HEK293 (cell line): ENCODE measurements at regions not wholly inside any gene's neighbourhood (a gene's known extent, or its start where the extent isn't known, plus 50 kb on each side); places are given as distances from the start of the nearest gene placed in this dataset.

ENCODE experiments used
- CTCF ChIA-PET: fragments of 350-600 bp; formaldehyde crosslinking; extraction: SDS; loops from one replicate; lab custom pipeline; 2021; ENCODE audit warnings: antibody characterized with exemption; lab: Yijun Ruan, JAX
- POLR2A ChIA-PET: fragments of 300-600 bp; formaldehyde crosslinking; extraction: SDS; loops from one replicate; lab custom pipeline; 2020; ENCODE audit warnings: antibody characterized with exemption, inconsistent platforms; lab: Yijun Ruan, JAX
- H3K27ac ChIP-seq: fragments of 200-500 bp; sonication (Bioruptor generic); 2 replicates; pipeline ENCODE4 v1.5.1; 2014; ENCODE audit warnings: low read depth, low read length, control low read depth, inconsistent platforms; ENCODE audit errors: extremely low read depth
- H3K36me3 ChIP-seq, 2 experiments: fragments of 200-500 bp in 1 of 2; sonication (Bioruptor generic) in 1 of 2; 1 replicate in 1 of 2; 2 replicates in 1 of 2; pipeline ENCODE4 v1.5.1; 2014 to 2017; ENCODE audit warnings: inconsistent platforms in 2 of 2, low read length in 2 of 2; ENCODE audit not compliant: control insufficient read depth in 2 of 2, insufficient read depth in 1 of 2
- H3K4me1 ChIP-seq: fragments of 200-500 bp; sonication (Bioruptor generic); 2 replicates; pipeline ENCODE4 v1.5.1; 2014; ENCODE audit warnings: mild to moderate bottlenecking, low read length, inconsistent platforms; ENCODE audit not compliant: control insufficient read depth, insufficient read depth
- H3K4me3 ChIP-seq: 2 replicates; pipeline ENCODE4 v1.5.1; 2011; ENCODE audit warnings: low read depth, mild to moderate bottlenecking, control low read depth, low read length, moderate library complexity
- H3K9me3 ChIP-seq: fragments of 200-500 bp; sonication (Bioruptor generic); 2 replicates; pipeline ENCODE4 v1.5.1; 2014; ENCODE audit warnings: low read depth, low read length, inconsistent platforms; ENCODE audit not compliant: control insufficient read depth, insufficient read depth
- BCL6B ChIP-seq: fragments of 450-650 bp; formaldehyde crosslinking; IDR thresholded peaks from 2 replicates; pipeline ENCODE4 v1.5.1; 2017; ENCODE audit warnings: missing biosample characterization, missing genetic modification characterization
- GLIS1 ChIP-seq: fragments of 450-650 bp; formaldehyde crosslinking; IDR thresholded peaks from 2 replicates; pipeline ENCODE4 v1.5.1; 2016; ENCODE audit warnings: missing biosample characterization, missing genetic modification characterization
- KLF10 ChIP-seq: fragments of 450-650 bp; IDR thresholded peaks from 2 replicates; pipeline ENCODE4 v1.5.1; 2018; ENCODE audit warnings: missing biosample characterization, mild to moderate bottlenecking, missing genetic modification characterization
- KLF7 ChIP-seq: fragments of 450-650 bp; formaldehyde crosslinking; IDR thresholded peaks from 2 replicates; pipeline ENCODE4 v1.5.1; 2016; ENCODE audit warnings: missing biosample characterization, missing genetic modification characterization, borderline replicate concordance
- PRDM1 ChIP-seq: fragments of 450-650 bp; formaldehyde crosslinking; IDR thresholded peaks from 2 replicates; pipeline ENCODE4; 2016; ENCODE audit warnings: missing biosample characterization, missing genetic modification characterization
- WT1 ChIP-seq: fragments of 450-650 bp; formaldehyde crosslinking; IDR thresholded peaks from 2 replicates; pipeline ENCODE4 v1.5.1; 2016; ENCODE audit warnings: missing biosample characterization, missing genetic modification characterization
- ZBTB10 ChIP-seq: fragments of 450-650 bp; formaldehyde crosslinking; IDR thresholded peaks from 2 replicates; pipeline ENCODE4 v1.5.1; 2016; ENCODE audit warnings: missing biosample characterization, missing genetic modification characterization
- ZNF132 ChIP-seq: fragments of 450-650 bp; formaldehyde crosslinking; IDR thresholded peaks from 2 replicates; pipeline ENCODE4 v1.5.1; 2017; ENCODE audit warnings: missing biosample characterization, missing genetic modification characterization, borderline replicate concordance
- ZNF146 ChIP-seq: fragments of 450-650 bp; formaldehyde crosslinking; IDR thresholded peaks from 2 replicates; pipeline ENCODE4 v1.5.1; 2016; ENCODE audit warnings: missing biosample characterization, missing genetic modification characterization
- ZNF341 ChIP-seq: fragments of 450-650 bp; formaldehyde crosslinking; IDR thresholded peaks from 2 replicates; pipeline ENCODE4; 2016; ENCODE audit warnings: low read depth, missing biosample characterization, missing genetic modification characterization
- ZNF488 ChIP-seq: fragments of 450-650 bp; formaldehyde crosslinking; IDR thresholded peaks from 2 replicates; pipeline ENCODE4 v1.5.1; 2016; ENCODE audit warnings: missing biosample characterization, missing genetic modification characterization
- ZNF596 ChIP-seq: fragments of 450-650 bp; IDR thresholded peaks from 2 replicates; pipeline ENCODE4 v1.5.0; 2018; ENCODE audit warnings: missing biosample characterization, mild to moderate bottlenecking, missing genetic modification characterization, moderate library complexity
- ZNF670 ChIP-seq: fragments of 450-650 bp; formaldehyde crosslinking; IDR thresholded peaks from 2 replicates; pipeline ENCODE4 v1.5.1; 2016; ENCODE audit warnings: missing biosample characterization, missing genetic modification characterization, low read depth
- ZNF785 ChIP-seq: fragments of 450-650 bp; formaldehyde crosslinking; IDR thresholded peaks from 2 replicates; pipeline ENCODE4 v1.5.1; 2016; ENCODE audit warnings: missing biosample characterization, missing genetic modification characterization
- ZNF843 ChIP-seq: fragments of 450-650 bp; formaldehyde crosslinking; IDR thresholded peaks from 2 replicates; pipeline ENCODE4 v1.5.1; 2016; ENCODE audit warnings: missing biosample characterization, missing genetic modification characterization

- Histone ChIP-seq H3K4me1 (no peaks in the 10 kb centered on the region), H3K27ac (no peak overlapping the region), H3K36me3 (no peaks in the 10 kb centered on the region), H3K9me3 (no peaks in the 10 kb centered on the region), H3K4me3 (no peak overlapping the region)
- TF ChIP-seq ZNF785, result no peak
- no peak for TF ChIP-seq ZNF132 (tag by site-specific recombination)
- no peak for TF ChIP-seq WT1 (tag by site-specific recombination)
- 0 out of 2 replicates have a peak, but pooled peaks have one; percentile 6 for TF ChIP-seq GLIS1 (tag by site-specific recombination)
- no peak for TF ChIP-seq BCL6B (tag by site-specific recombination)
- no peak for TF ChIP-seq ZBTB10 (tag by site-specific recombination)
- CTCF ChIA-PET, result interaction anchor here (1.2 kb wide), 1 partner anchor 53 kb away, joined by 3 read pairs; no protein-coding TSS in a partner anchor
- POLR2A ChIA-PET, result no interaction called here
These were observed 164.1 kb downstream of the ARRDC4 start for GRCh38 chr15:98124581-98124980.

- no peak overlapping the region for H3K4me3 ChIP-seq
- POLR2A ChIA-PET, result no interaction called here
- CTCF ChIA-PET, result interaction anchor here (0.8 to 1.0 kb wide), 2 partner anchors 43 to 52 kb away, joined by 3 to 4 read pairs; no protein-coding TSS in a partner anchor
- H3K36me3 ChIP-seq, result no peaks in the 10 kb centered on the region
- TF ChIP-seq ZNF843 (tag by site-specific recombination), result no peak
- no peak for TF ChIP-seq KLF10 (tag by site-specific recombination)
- TF ChIP-seq ZNF596 (tag by site-specific recombination), result no peak
- no peak for TF ChIP-seq PRDM1 (tag by site-specific recombination)
- no peak for TF ChIP-seq ZNF341 (tag by site-specific recombination)
- TF ChIP-seq KLF7 (tag by site-specific recombination), result no peak
- no peak for TF ChIP-seq ZNF146 (tag by site-specific recombination)
- no peaks in the 10 kb centered on the region for H3K9me3 ChIP-seq
- no peaks in the 10 kb centered on the region for H3K4me1 ChIP-seq
- H3K27ac ChIP-seq, result no peak overlapping the region
These were observed 166.0 kb downstream of the ARRDC4 start for GRCh38 chr15:98126326-98127085.

GRCh38 chr15:98127586-98127985, 167.1 kb downstream of the ARRDC4 start:
- H3K27ac ChIP-seq, result no peak overlapping the region
- no peak for TF ChIP-seq KLF7 (tag by site-specific recombination)
- TF ChIP-seq GLIS1 (tag by site-specific recombination), result peak; percentile 87
- no peak overlapping the region for H3K4me3 ChIP-seq
- POLR2A ChIA-PET, result no interaction called here
- H3K4me1 ChIP-seq, result no peaks in the 10 kb centered on the region
- CTCF ChIA-PET, result interaction anchor here (0.6 to 1.2 kb wide), 3 partner anchors 15 to 44 kb away, joined by 3 to 4 read pairs (median 3); no protein-coding TSS in a partner anchor
- no peaks in the 10 kb centered on the region for H3K9me3 ChIP-seq
- H3K36me3 ChIP-seq, result no peaks in the 10 kb centered on the region

GRCh38 chr15:98131924-98132323, 171.4 kb downstream of the ARRDC4 start:
- Histone ChIP-seq H3K9me3 (no peaks in the 10 kb centered on the region), H3K27ac (no peak overlapping the region), H3K4me1 (no peaks in the 10 kb centered on the region), H3K36me3 (no peaks in the 10 kb centered on the region), H3K4me3 (no peak overlapping the region)
- TF ChIP-seq ZNF670 (tag by site-specific recombination), result no peak
- TF ChIP-seq ZNF488 (tag by site-specific recombination), result no peak
- ChIA-PET CTCF (no interaction called here), POLR2A (no interaction called here)
